HAP-1 (cell line): ENCODE measurements at regions not wholly inside any gene's neighbourhood (a gene's known extent, or its start where the extent isn't known, plus 50 kb on each side); places are given as distances from the start of the nearest gene placed in this dataset.

Experiments used
- DNase-seq, 2 experiments: peaks; one replicate each; pipeline ENCODE4 v3.0.0-alpha.2; 2016 to 2020; ENCODE audit warnings: low spot score in 2 of 2
- H3K27me3 ChIP-seq: fragments of 250-450 bp; sonication (Bioruptor Pico); 2 replicates; pipeline ENCODE4 v1.5.1; 2020; ENCODE audit warnings: low read depth, mild to moderate bottlenecking, moderate library complexity
- H3K36me3 ChIP-seq: fragments of 250-450 bp; sonication (Bioruptor Pico); replicated peaks from 2 replicates; pipeline ENCODE4 v1.5.1; 2020; ENCODE audit warnings: mild to moderate bottlenecking
- H3K4me1 ChIP-seq: fragments of 250-450 bp; sonication (Bioruptor Pico); 2 replicates; pipeline ENCODE4 v1.5.1; 2020; ENCODE audit warnings: mild to moderate bottlenecking
- H3K4me3 ChIP-seq: fragments of 250-450 bp; sonication (Bioruptor Pico); 2 replicates; pipeline ENCODE4 v1.5.1; 2020; ENCODE audit warnings: mild to moderate bottlenecking, moderate library complexity
- H3K9me3 ChIP-seq: fragments of 250-450 bp; sonication (Bioruptor Pico); 2 replicates; pipeline ENCODE4 v1.5.1; 2020; ENCODE audit warnings: mild to moderate bottlenecking, moderate library complexity
- in situ Hi-C: fragments of 300-500 bp; cut with MboI; formaldehyde crosslinking; loops from 3 replicates; pipeline ENCODE4 v1.14.3; 2020; ENCODE audit warnings: low sequenced_read_pairs, inconsistent platforms, mixed read lengths

- Histone ChIP-seq H3K36me3 (no peaks in the 10 kb centered on the region), H3K4me3 (no peak overlapping the region), H3K9me3 (no peaks in the 10 kb centered on the region), H3K27me3 (no peaks in the 10 kb centered on the region), H3K4me1 (no peaks in the 10 kb centered on the region)
- in situ Hi-C loops, result no loop called here
- no peak for DNase-seq
Observed at GRCh38 chr13:111980146-111980929, 86.6 kb upstream of the SOX1 start.

- in situ Hi-C loops, result no loop called here
- Histone ChIP-seq H3K9me3 (no peaks in the 10 kb centered on the region), H3K4me1 (no peaks in the 10 kb centered on the region), H3K36me3 (no peaks in the 10 kb centered on the region), H3K27me3 (no peaks in the 10 kb centered on the region), H3K4me3 (no peak overlapping the region)
- DNase-seq, result no peak
Observed at GRCh38 chr13:111981006-111981405, 85.9 kb upstream of the SOX1 start.

- Histone ChIP-seq H3K36me3 (no peaks in the 10 kb centered on the region), H3K4me1 (no peaks in the 10 kb centered on the region), H3K4me3 (no peak overlapping the region), H3K9me3 (no peaks in the 10 kb centered on the region), H3K27me3 (no peaks in the 10 kb centered on the region)
- in situ Hi-C loops, result no loop called here
- DNase-seq, result no peak
Observed at GRCh38 chr13:111981446-111982165, 85.3 kb upstream of the SOX1 start.

- no peaks in the 10 kb centered on the region for H3K36me3 ChIP-seq
- no peaks in the 10 kb centered on the region for H3K27me3 ChIP-seq
- in situ Hi-C loops, result no loop called here
- H3K9me3 ChIP-seq, result no peaks in the 10 kb centered on the region
- H3K4me1 ChIP-seq, result no peaks in the 10 kb centered on the region
- no peak overlapping the region for H3K4me3 ChIP-seq
- DNase-seq, result no peak
Observed at GRCh38 chr13:111984349-111984748, 82.6 kb upstream of the SOX1 start.

- no peak overlapping the region for H3K4me3 ChIP-seq
- DNase-seq, result no peak
- in situ Hi-C loops, result no loop called here
- no peaks in the 10 kb centered on the region for H3K27me3 ChIP-seq
- no peaks in the 10 kb centered on the region for H3K4me1 ChIP-seq
- H3K9me3 ChIP-seq, result no peaks in the 10 kb centered on the region
- no peaks in the 10 kb centered on the region for H3K36me3 ChIP-seq
Observed at GRCh38 chr13:111990362-111990761, 76.6 kb upstream of the SOX1 start.

- in situ Hi-C loops, result no loop called here
- H3K9me3 ChIP-seq, result no peaks in the 10 kb centered on the region
- DNase-seq, result no peak
- no peaks in the 10 kb centered on the region for H3K27me3 ChIP-seq
- H3K36me3 ChIP-seq, result no peaks in the 10 kb centered on the region
- no peak overlapping the region for H3K4me3 ChIP-seq
- H3K4me1 ChIP-seq, result no peaks in the 10 kb centered on the region
Observed at GRCh38 chr13:111992911-111993310, 74.0 kb upstream of the SOX1 start.

GRCh38 chr13:111993691-111994090, 73.3 kb upstream of the SOX1 start:
- in situ Hi-C loops, result no loop called here

GRCh38 chr13:111994578-111994977, 72.4 kb upstream of the SOX1 start:
- DNase-seq, result no peak
- in situ Hi-C loops, result no loop called here
- Histone ChIP-seq H3K27me3 (no peaks in the 10 kb centered on the region), H3K4me3 (no peak overlapping the region), H3K9me3 (no peaks in the 10 kb centered on the region), H3K36me3 (no peaks in the 10 kb centered on the region), H3K4me1 (no peaks in the 10 kb centered on the region)

More at GRCh38 chr13:111993691-111994090, 73.3 kb upstream of the SOX1 start:
- Histone ChIP-seq H3K9me3 (no peaks in the 10 kb centered on the region), H3K4me3 (no peak overlapping the region), H3K4me1 (no peaks in the 10 kb centered on the region), H3K27me3 (no peaks in the 10 kb centered on the region), H3K36me3 (no peaks in the 10 kb centered on the region)
- DNase-seq, result no peak

- Histone ChIP-seq H3K36me3 (no peaks in the 10 kb centered on the region), H3K4me1 (no peaks in the 10 kb centered on the region), H3K9me3 (no peaks in the 10 kb centered on the region), H3K27me3 (no peaks in the 10 kb centered on the region), H3K4me3 (no peak overlapping the region)
- DNase-seq, result no peak
- in situ Hi-C loops, result no loop called here
Observed at GRCh38 chr13:111999352-111999751, 67.6 kb upstream of the SOX1 start.

- H3K36me3 ChIP-seq, result no peaks in the 10 kb centered on the region
- in situ Hi-C loops, result no loop called here
- H3K4me3 ChIP-seq, result no peak overlapping the region
- DNase-seq, result no peak
- no peaks in the 10 kb centered on the region for H3K4me1 ChIP-seq
- H3K9me3 ChIP-seq, result no peaks in the 10 kb centered on the region
- H3K27me3 ChIP-seq, result no peaks in the 10 kb centered on the region
Observed at GRCh38 chr13:112000888-112001287, 66.1 kb upstream of the SOX1 start.

- Histone ChIP-seq H3K9me3 (no peaks in the 10 kb centered on the region), H3K4me3 (no peak overlapping the region), H3K4me1 (no peaks in the 10 kb centered on the region), H3K36me3 (no peaks in the 10 kb centered on the region), H3K27me3 (no peaks in the 10 kb centered on the region)
- in situ Hi-C loops, result no loop called here
- no peak for DNase-seq
Observed at GRCh38 chr13:112001571-112001970, 65.4 kb upstream of the SOX1 start.

GRCh38 chr13:112003396-112003795, 63.6 kb upstream of the SOX1 start:
- H3K4me1 ChIP-seq, result no peaks in the 10 kb centered on the region
- H3K36me3 ChIP-seq, result no peaks in the 10 kb centered on the region
- H3K27me3 ChIP-seq, result no peaks in the 10 kb centered on the region
- no peaks in the 10 kb centered on the region for H3K9me3 ChIP-seq
- no peak for DNase-seq
- in situ Hi-C loops, result no loop called here
- no peak overlapping the region for H3K4me3 ChIP-seq

GRCh38 chr13:112003941-112004340, 63.0 kb upstream of the SOX1 start:
- Histone ChIP-seq H3K27me3 (no peaks in the 10 kb centered on the region), H3K4me1 (no peaks in the 10 kb centered on the region), H3K36me3 (no peaks in the 10 kb centered on the region), H3K4me3 (no peak overlapping the region), H3K9me3 (no peaks in the 10 kb centered on the region)
- in situ Hi-C loops, result no loop called here
- DNase-seq, result no peak

- DNase-seq, result no peak
- Histone ChIP-seq H3K27me3 (no peaks in the 10 kb centered on the region), H3K4me3 (no peak overlapping the region), H3K36me3 (no peaks in the 10 kb centered on the region), H3K9me3 (no peaks in the 10 kb centered on the region), H3K4me1 (no peaks in the 10 kb centered on the region)
- in situ Hi-C loops, result no loop called here
Observed at GRCh38 chr13:112005925-112006324, 61.0 kb upstream of the SOX1 start.
